ENCODE measurements at regions not wholly inside any gene's neighbourhood (a gene's known extent, or its start where the extent isn't known, plus 50 kb on each side); places are given as distances from the start of the nearest gene placed in this dataset.
"Not testable (repeated sequence)": the region's sequence is repeated elsewhere in the genome, so short reads cannot be mapped to it uniquely, and the experiment has no call there.

DNA sequence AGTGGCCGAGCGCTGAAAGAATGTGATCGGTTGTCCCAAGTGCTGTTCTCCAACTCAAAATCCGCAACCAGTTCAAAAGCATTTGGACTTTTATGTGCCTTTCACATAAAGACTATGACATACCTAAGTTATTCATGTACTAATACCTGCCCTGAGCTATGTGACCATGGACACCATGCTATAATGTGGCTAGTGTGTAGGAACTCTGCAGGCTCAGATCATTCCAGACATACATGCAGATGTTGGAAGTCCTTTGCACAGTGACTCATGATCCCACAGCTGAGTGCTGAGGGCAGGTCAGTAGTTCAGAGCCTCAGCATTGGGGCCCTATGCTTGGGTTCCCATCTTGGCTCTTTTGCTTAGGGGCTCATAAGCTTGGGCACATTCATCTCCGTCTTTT lies 95.4 kb downstream of the IGLL1 start:
- no peaks in the 10 kb centered on the region for H3K4me1 Mint-ChIP-seq (ENCODE audit: low read depth, unreplicated experiment)
- no peaks in the 10 kb centered on the region for H3K9me3 Mint-ChIP-seq (ENCODE audit: unreplicated experiment)
- DNase-seq = no peak
- TF ChIP-seq, protein P1, sequence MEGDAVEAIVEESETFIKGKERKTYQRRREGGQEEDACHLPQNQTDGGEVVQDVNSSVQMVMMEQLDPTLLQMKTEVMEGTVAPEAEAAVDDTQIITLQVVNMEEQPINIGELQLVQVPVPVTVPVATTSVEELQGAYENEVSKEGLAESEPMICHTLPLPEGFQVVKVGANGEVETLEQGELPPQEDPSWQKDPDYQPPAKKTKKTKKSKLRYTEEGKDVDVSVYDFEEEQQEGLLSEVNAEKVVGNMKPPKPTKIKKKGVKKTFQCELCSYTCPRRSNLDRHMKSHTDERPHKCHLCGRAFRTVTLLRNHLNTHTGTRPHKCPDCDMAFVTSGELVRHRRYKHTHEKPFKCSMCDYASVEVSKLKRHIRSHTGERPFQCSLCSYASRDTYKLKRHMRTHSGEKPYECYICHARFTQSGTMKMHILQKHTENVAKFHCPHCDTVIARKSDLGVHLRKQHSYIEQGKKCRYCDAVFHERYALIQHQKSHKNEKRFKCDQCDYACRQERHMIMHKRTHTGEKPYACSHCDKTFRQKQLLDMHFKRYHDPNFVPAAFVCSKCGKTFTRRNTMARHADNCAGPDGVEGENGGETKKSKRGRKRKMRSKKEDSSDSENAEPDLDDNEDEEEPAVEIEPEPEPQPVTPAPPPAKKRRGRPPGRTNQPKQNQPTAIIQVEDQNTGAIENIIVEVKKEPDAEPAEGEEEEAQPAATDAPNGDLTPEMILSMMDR (IDR thresholded peaks at IDR 0.05; ENCODE audit: partially characterized antibody, unreplicated experiment) = no peak
- H3K4me3 Mint-ChIP-seq (ENCODE audit: unreplicated experiment) = no peak overlapping the region
- H3K27ac Mint-ChIP-seq (ENCODE audit: unreplicated experiment) = no peak overlapping the region
- no peaks in the 10 kb centered on the region for H3K27me3 Mint-ChIP-seq (ENCODE audit: unreplicated experiment)
- no peaks in the 10 kb centered on the region for H3K36me3 Mint-ChIP-seq (ENCODE audit: unreplicated experiment)

GRCh38 chr22:23481369-23481768 lies 98.7 kb downstream of the IGLL1 start:
- Mint-ChIP-seq H3K4me1 (ENCODE audit: low read depth, unreplicated experiment) (peaks cover 4% of the 10 kb centered on the region), H3K27ac (ENCODE audit: unreplicated experiment) (no peak overlapping the region), H3K4me3 (ENCODE audit: unreplicated experiment) (no peak overlapping the region), H3K9me3 (ENCODE audit: unreplicated experiment) (no peaks in the 10 kb centered on the region), H3K36me3 (ENCODE audit: unreplicated experiment) (no peaks in the 10 kb centered on the region), H3K27me3 (ENCODE audit: unreplicated experiment) (no peaks in the 10 kb centered on the region)
- TF ChIP-seq, protein P1 (IDR thresholded peaks at IDR 0.05; ENCODE audit: partially characterized antibody, unreplicated experiment) = no peak
- no peak for DNase-seq

DNA sequence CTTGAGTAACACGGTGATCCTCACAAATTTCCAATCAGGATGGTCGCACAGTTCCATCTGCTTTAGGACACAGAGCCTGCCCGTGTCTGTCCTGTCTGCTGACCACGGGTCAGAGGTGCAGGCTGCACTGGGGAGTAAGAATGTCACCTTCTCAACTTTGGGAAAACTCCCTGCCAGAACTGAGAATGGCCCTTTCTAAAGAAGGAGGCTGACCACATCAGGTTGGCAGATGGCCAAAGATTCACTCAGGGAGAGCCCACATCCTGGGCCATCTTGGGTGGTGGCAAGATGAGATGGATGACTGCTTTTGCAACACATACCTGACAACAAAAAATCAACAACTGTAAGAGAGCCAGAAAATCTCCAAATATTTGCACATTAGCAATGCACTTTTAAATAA lies 101.9 kb downstream of the IGLL1 start:
- TF ChIP-seq, protein P1 (IDR thresholded peaks at IDR 0.05; ENCODE audit: partially characterized antibody, unreplicated experiment) = no peak
- H3K4me3 Mint-ChIP-seq (ENCODE audit: unreplicated experiment) = no peak overlapping the region
- H3K36me3 Mint-ChIP-seq (ENCODE audit: unreplicated experiment) = no peaks in the 10 kb centered on the region
- peaks cover 14% of the 10 kb centered on the region for H3K4me1 Mint-ChIP-seq (ENCODE audit: low read depth, unreplicated experiment)
- DNase-seq = no peak
- no peak overlapping the region for H3K27ac Mint-ChIP-seq (ENCODE audit: unreplicated experiment)
- no peaks in the 10 kb centered on the region for H3K27me3 Mint-ChIP-seq (ENCODE audit: unreplicated experiment)
- H3K9me3 Mint-ChIP-seq (ENCODE audit: unreplicated experiment) = no peaks in the 10 kb centered on the region

- not testable (repeated sequence) for H3K36me3 Mint-ChIP-seq (ENCODE audit: unreplicated experiment); H3K9me3 Mint-ChIP-seq (ENCODE audit: unreplicated experiment); H3K4me3 Mint-ChIP-seq (ENCODE audit: unreplicated experiment); DNase-seq; H3K27ac Mint-ChIP-seq (ENCODE audit: unreplicated experiment); H3K27me3 Mint-ChIP-seq (ENCODE audit: unreplicated experiment)
- peaks cover 14% of the 10 kb centered on the region for H3K4me1 Mint-ChIP-seq (ENCODE audit: low read depth, unreplicated experiment)
These were observed 105.6 kb downstream of the IGLL1 start for GRCh38 chr22:23474531-23474930.

DNA sequence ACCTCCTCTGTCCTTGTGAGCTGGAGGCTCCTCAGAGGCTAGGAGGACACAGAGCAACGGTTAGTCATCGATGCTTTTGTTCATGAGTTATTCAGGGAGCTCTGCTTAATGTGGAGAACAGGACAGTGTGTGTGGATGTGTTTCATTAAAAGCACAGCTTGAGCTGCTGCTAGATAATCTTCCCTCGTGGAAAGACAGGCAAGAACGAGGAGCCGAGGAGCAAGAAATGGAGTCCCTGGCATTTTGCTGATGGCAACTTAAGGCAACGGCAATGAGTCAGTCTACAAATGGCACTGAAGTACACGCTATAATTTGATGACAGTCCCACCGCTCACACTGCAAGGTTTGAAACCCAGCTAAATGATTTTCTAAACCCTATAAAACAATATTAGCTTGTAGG lies 106.2 kb downstream of the IGLL1 start:
- no peak for DNase-seq
- TF ChIP-seq, protein P1 (IDR thresholded peaks at IDR 0.05; ENCODE audit: partially characterized antibody, unreplicated experiment) = no peak
- H3K4me3 Mint-ChIP-seq (ENCODE audit: unreplicated experiment) = no peak overlapping the region
- no peaks in the 10 kb centered on the region for H3K27me3 Mint-ChIP-seq (ENCODE audit: unreplicated experiment)
- no peak overlapping the region for H3K27ac Mint-ChIP-seq (ENCODE audit: unreplicated experiment)
- H3K36me3 Mint-ChIP-seq (ENCODE audit: unreplicated experiment) = no peaks in the 10 kb centered on the region
- H3K9me3 Mint-ChIP-seq (ENCODE audit: unreplicated experiment) = peaks cover 2% of the 10 kb centered on the region
- H3K4me1 Mint-ChIP-seq (ENCODE audit: low read depth, unreplicated experiment) = peaks cover 14% of the 10 kb centered on the region

DNA sequence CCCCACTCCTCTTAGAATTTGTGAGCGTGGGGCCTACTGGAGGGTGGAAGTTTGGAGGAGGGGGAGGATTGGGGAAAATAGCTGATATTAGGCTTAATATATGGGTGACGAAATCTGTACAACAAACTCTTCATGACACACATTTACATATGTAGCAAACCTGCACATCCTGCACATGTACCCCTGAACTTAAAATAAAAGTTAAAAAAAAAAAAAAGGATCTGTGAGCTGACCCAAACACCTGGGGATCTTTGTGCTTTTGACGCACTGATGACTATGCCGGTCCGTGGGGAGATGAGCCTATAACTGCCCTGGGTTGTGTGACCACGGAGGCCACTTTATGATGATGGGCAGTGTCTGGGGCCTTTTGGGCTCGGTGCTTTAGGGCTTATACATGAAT lies 107.7 kb downstream of the IGLL1 start:
- not testable (repeated sequence) for H3K27ac Mint-ChIP-seq (ENCODE audit: unreplicated experiment); DNase-seq; H3K36me3 Mint-ChIP-seq (ENCODE audit: unreplicated experiment); H3K27me3 Mint-ChIP-seq (ENCODE audit: unreplicated experiment); H3K9me3 Mint-ChIP-seq (ENCODE audit: unreplicated experiment); H3K4me3 Mint-ChIP-seq (ENCODE audit: unreplicated experiment)
- peaks cover 13% of the 10 kb centered on the region for H3K4me1 Mint-ChIP-seq (ENCODE audit: low read depth, unreplicated experiment)

All from glutamatergic neuron (in vitro differentiated cells).